ENCODE measurements at regions not wholly inside any gene's neighbourhood (a gene's known extent, or its start where the extent isn't known, plus 50 kb on each side); places are given as distances from the start of the nearest gene placed in this dataset.

DNA sequence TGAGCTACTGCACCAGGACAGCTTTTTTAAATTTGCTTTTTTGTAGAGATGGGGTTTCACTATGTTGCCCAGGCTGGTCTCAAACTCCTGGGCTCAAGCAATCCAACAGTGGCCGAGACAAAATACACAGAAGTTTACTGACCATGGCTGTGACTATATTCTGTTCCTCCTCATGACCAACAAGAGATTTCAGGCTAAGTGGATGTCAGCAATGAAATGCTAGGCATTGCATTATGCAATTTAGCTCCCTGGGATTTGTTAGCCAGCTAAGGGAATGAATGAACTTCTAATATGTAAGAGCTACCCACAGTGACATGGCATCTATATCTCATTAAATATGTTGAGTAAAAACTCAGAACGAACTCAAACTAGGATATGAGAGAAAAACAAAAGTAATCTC, 81.9 kb upstream of the MBOAT2 start:
- no peak for DNase-seq (ENCODE audit: low spot score in 2 of 2)
- ATAC-seq = no peak
- H3K9me3 Mint-ChIP-seq = peaks cover 4% of the 10 kb centered on the region
- H3K36me3 Mint-ChIP-seq = no peaks in the 10 kb centered on the region
- no peak overlapping the region for H3K4me3 Mint-ChIP-seq
- no peak overlapping the region for H3K27ac Mint-ChIP-seq
- no peaks in the 10 kb centered on the region for H3K4me1 Mint-ChIP-seq

DNA sequence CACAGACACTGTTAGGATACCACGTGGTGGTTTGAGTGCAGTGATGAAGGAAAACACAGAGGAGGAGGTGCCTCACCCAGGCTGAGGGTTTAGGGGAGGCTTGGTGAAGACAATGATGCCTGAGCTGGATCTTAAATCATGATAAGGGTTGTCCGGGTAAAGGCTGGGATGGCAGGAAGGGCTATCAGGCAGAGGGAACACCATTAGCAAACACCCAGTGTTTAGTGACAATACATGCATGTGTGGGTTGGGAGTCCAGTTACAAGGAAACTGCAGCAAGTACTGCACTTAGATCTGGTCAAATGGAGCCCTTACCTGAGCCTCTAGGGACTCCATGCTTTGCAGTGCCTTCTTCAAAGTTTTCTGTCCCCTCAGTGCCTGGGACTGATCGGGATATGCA, 79.8 kb upstream of the MBOAT2 start:
- no peak for ATAC-seq
- peak in 1 of 2 donors; percentile 34 for DNase-seq (ENCODE audit: low spot score in 2 of 2)
- Mint-ChIP-seq H3K4me3 (no peak overlapping the region), H3K36me3 (no peaks in the 10 kb centered on the region), H3K4me1 (no peaks in the 10 kb centered on the region), H3K27ac (no peak overlapping the region), H3K9me3 (peaks cover 4% of the 10 kb centered on the region)

DNA sequence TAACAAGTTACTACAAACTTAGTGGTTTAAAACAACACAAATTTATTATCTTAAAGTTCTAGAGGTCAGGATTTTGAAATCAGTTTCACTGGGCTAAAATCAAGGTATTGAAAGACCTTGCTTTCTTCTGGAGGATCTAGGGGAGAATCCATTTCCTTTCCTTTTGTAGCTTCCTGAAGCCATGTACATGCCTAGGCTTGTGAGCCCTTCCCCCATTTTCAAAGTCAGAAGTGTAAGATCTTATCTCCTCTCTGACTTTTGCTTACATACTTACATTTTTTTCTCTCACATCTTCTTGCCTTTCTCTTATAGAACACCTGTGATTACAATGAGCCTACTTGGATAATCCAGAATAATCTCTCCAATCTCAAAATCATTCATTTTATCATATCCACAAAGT, 78.7 kb upstream of the MBOAT2 start:
- Mint-ChIP-seq H3K27ac (no peak overlapping the region), H3K4me3 (no peak overlapping the region), H3K4me1 (no peaks in the 10 kb centered on the region), H3K36me3 (no peaks in the 10 kb centered on the region), H3K9me3 (peaks cover 4% of the 10 kb centered on the region)
- no peak for DNase-seq (ENCODE audit: low spot score in 2 of 2)
- no peak for ATAC-seq

DNA sequence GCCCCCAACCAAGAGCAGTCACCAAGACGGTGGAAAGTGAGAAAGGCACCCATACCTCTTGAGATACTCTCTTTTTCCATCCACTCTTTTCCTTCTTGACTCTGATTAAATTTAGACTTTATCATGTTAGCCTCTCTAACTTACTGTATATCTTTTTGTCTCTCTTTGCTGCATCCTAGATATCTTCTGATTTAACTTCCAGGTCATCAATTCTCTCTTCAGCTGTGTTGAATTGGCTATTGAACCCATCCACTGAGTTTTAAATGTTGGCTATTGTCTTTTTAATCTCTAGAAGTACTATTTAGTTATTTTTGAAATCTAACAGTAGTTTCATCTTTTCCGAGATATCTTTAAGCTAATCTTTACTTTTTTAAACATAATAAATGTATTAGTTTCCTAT, 78.3 kb upstream of the MBOAT2 start:
- H3K4me3 Mint-ChIP-seq = no peak overlapping the region
- no peaks in the 10 kb centered on the region for H3K4me1 Mint-ChIP-seq
- no peaks in the 10 kb centered on the region for H3K36me3 Mint-ChIP-seq
- peaks cover 4% of the 10 kb centered on the region for H3K9me3 Mint-ChIP-seq
- DNase-seq (ENCODE audit: low spot score in 2 of 2) = no peak
- H3K27ac Mint-ChIP-seq = no peak overlapping the region
- ATAC-seq = no peak

DNA sequence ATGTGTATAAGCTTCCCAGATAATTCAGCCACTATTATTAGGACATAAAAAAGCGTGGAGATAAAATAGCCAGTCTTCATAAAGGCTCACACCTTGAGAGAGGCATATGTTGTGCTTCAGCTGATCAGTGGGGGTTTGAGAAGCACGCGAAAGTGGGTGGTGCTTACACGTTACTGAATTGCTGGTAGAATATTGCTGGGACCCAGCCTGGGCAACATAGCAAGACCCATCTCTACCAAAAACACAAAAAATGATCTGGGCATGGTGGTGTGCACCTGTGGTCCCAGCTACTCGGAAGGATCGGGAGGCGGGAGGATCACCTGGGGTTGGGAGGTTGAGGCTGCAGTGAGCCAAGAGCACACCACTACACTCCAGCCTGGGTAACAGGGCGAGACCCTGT, 74.9 kb upstream of the MBOAT2 start:
- DNase-seq (ENCODE audit: low spot score in 2 of 2) (no peak), ATAC-seq (no peak)
- Mint-ChIP-seq H3K9me3 (peaks cover 4% of the 10 kb centered on the region), H3K4me3 (no peak overlapping the region), H3K36me3 (no peaks in the 10 kb centered on the region), H3K27ac (no peak overlapping the region), H3K4me1 (no peaks in the 10 kb centered on the region)

DNA sequence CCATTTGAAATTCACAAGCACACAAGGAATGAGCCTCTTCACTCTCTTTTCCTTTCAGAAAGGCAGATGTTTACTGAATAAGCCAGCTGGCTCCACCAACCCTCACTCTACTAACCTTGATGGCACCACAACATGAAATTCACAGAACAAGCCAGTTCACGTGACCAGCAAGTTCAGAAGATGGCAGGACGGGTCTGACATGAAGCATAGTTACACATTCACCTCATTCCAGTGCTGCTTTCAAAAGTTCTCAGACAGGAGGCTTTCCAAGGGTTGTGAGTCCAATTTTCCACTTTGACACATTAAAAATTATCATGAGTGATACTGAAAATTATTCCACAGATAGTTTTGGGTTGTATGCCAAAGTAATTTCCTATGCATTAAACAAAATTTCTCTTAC, 74.2 kb upstream of the MBOAT2 start:
- Mint-ChIP-seq H3K4me3 (no peak overlapping the region), H3K9me3 (peaks cover 4% of the 10 kb centered on the region), H3K27ac (no peak overlapping the region), H3K4me1 (no peaks in the 10 kb centered on the region), H3K36me3 (no peaks in the 10 kb centered on the region)
- no peak for ATAC-seq
- no peak for DNase-seq (ENCODE audit: low spot score in 2 of 2)

DNA sequence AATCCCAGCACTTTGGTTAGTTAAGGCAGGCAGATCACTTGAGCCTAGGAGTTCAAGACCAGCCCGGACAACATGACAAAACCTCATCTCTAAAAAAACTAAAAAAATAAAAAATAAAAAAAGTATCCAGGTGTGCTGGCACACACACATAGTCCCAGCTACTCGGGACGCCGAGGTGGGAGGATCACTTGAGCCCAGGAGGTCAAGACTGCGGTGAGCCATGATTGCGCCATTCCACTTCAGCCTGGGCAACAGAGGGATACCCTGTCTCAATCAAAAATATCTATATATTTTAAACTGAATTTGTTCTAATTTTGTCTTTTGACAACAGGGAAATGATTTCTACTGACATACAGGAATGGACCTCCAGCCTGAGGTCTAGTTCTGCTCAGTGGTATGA, 73.3 kb upstream of the MBOAT2 start:
- Mint-ChIP-seq H3K27ac (no peak overlapping the region), H3K4me3 (no peak overlapping the region), H3K36me3 (no peaks in the 10 kb centered on the region), H3K9me3 (peaks cover 3% of the 10 kb centered on the region), H3K4me1 (no peaks in the 10 kb centered on the region)
- no peak for DNase-seq (ENCODE audit: low spot score in 2 of 2)
- no peak for ATAC-seq

DNA sequence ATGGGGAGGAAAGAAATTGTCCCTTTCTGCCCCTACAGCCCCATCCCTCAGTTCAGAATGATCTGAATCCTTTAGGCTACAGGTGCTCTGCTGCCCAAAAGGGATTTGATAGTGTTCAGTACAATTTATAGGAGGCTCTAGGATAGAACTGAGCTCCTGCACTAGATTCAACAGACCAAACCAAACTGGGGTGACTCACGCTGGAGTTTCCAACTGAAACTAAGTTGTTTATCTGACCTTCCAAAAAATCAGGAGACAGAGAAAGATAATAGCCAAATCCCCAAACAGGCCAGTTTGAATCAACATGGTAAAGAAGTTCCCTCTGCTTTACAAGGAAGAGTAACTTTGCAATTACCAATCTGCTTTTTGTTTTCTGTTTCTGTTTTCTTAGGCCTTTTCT, 72.7 kb upstream of the MBOAT2 start:
- Mint-ChIP-seq H3K4me1 (peaks cover 3% of the 10 kb centered on the region), H3K36me3 (no peaks in the 10 kb centered on the region), H3K9me3 (no peaks in the 10 kb centered on the region), H3K4me3 (no peak overlapping the region), H3K27ac (no peak overlapping the region)
- DNase-seq (ENCODE audit: low spot score in 2 of 2) (no peak), ATAC-seq (no peak)

DNA sequence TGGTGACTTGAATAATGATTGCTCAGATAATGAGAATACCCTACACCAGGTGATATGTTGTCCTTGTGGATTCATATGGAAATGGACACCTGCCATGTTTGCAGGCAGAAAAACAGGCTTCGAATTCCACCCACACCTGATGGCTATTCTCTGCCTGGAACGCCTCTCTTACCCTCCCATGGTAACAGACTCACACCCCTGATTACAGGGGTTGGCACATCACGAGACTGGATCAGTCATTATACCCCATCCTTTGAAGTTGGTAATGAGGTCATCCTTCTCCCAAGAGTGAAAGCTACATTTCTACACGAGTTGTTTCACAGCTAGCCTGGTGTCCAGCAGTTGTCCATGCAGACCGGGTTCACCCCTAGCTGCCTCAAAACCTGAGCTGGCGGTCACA, 71.4 kb upstream of the MBOAT2 start:
- no peak overlapping the region for H3K4me3 Mint-ChIP-seq
- ATAC-seq (no peak), DNase-seq (ENCODE audit: low spot score in 2 of 2) (no peak)
- H3K27ac Mint-ChIP-seq = no peak overlapping the region
- peaks cover 7% of the 10 kb centered on the region for H3K4me1 Mint-ChIP-seq
- no peaks in the 10 kb centered on the region for H3K9me3 Mint-ChIP-seq
- no peaks in the 10 kb centered on the region for H3K36me3 Mint-ChIP-seq

DNA sequence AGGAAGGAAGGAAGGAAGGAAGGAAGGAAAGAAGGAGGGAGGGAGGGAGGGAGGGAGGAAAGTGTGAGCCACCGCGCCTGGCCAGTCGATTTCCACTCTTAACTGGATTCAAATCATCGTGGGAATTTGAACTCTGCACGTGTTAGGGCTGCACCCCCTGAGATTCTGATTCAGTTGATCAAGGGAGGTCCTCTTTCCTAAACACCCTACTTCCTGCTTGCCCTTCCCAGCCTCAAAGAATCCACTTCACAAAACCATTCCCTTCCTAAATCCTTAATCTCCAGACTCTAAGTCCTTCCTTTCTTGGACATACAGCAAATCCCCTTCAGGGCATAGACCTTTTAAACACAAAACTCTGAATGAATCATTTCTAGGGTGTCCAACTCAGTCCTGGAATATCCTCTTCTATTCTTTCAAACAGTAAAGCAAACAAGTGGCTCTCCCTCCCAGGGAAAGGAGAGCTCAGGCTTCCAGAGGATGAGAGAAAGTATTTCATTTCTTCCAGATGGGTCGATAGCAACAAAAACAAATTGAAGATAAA, 68.2 kb upstream of the MBOAT2 start:
- no peak overlapping the region for H3K4me3 Mint-ChIP-seq
- H3K4me1 Mint-ChIP-seq = peaks cover 7% of the 10 kb centered on the region
- H3K36me3 Mint-ChIP-seq = no peaks in the 10 kb centered on the region
- ATAC-seq (no peak), DNase-seq (ENCODE audit: low spot score in 2 of 2) (no peak)
- H3K27ac Mint-ChIP-seq = no peak overlapping the region
- H3K9me3 Mint-ChIP-seq = peaks cover 4% of the 10 kb centered on the region

DNA sequence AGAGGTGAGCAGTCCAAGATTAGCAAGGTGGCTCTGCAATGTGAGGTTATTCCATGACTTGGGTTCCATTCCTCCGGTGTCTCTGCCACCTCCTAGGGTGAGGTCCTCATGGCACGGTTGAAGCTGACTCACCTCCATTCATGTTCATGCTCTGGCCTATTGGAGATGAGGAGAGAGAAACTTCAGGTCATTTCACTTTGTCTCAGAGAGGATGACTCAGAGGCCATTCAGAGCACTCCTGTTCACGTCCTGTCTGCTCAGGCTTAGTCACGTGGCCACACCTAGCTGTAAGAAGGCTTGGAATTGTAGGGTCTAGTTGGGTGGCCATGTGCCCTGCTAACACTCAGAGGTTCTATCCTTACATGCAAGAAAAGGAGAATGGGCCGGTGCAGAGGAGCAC, 67.5 kb upstream of the MBOAT2 start:
- Mint-ChIP-seq H3K27ac (no peak overlapping the region), H3K9me3 (peaks cover 9% of the 10 kb centered on the region), H3K4me1 (peaks cover 7% of the 10 kb centered on the region), H3K36me3 (no peaks in the 10 kb centered on the region), H3K4me3 (no peak overlapping the region)
- ATAC-seq = peak; percentile 98
- no peak for DNase-seq (ENCODE audit: low spot score in 2 of 2)

DNA sequence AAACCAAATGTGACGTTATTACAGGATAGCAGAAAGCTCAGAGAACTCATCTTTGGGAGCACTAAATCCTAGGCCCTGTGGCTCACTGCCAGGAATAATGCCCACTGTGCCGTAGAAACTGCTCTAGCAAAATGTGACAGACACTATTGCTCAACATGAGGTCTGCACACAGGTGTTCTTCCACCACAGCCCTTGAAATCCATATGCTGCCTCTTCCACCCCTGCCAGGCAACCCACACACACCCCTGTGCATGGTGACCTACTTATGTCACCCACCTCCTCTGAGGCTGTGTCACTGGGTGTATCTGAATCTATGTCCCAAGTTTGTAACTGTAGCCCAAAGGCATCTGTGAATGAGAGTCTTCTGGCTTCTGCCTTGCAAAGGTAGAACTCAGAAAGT, 66.1 kb upstream of the MBOAT2 start:
- H3K36me3 Mint-ChIP-seq = no peaks in the 10 kb centered on the region
- H3K4me3 Mint-ChIP-seq = no peak overlapping the region
- DNase-seq (ENCODE audit: low spot score in 2 of 2) (no peak), ATAC-seq (no peak)
- peaks cover 7% of the 10 kb centered on the region for H3K4me1 Mint-ChIP-seq
- peaks cover 10% of the 10 kb centered on the region for H3K9me3 Mint-ChIP-seq
- H3K27ac Mint-ChIP-seq = no peak overlapping the region

DNA sequence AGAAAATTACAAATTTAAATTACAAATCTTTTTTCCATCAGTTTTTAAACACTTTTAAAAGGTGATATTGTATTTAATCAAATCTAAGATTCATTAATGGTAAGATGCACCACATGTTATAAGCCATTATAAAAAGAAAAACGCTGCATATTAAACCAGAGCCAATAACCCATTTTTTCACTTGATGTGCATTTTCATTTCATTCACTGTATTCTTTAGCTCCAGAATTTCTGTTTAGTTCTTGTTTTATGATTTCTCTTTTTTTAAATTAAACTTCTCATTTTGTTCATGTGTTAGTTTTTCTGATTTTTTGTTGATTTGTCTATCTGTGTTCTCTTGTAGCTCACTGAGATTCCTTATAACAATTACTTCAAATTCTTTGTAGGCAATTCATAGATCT, 62.4 kb upstream of the MBOAT2 start:
- peaks cover under 1% of the 10 kb centered on the region for H3K4me1 Mint-ChIP-seq
- ATAC-seq (no peak), DNase-seq (ENCODE audit: low spot score in 2 of 2) (no peak)
- no peak overlapping the region for H3K4me3 Mint-ChIP-seq
- H3K27ac Mint-ChIP-seq = no peak overlapping the region
- H3K9me3 Mint-ChIP-seq = peaks cover 12% of the 10 kb centered on the region
- H3K36me3 Mint-ChIP-seq = no peaks in the 10 kb centered on the region

DNA sequence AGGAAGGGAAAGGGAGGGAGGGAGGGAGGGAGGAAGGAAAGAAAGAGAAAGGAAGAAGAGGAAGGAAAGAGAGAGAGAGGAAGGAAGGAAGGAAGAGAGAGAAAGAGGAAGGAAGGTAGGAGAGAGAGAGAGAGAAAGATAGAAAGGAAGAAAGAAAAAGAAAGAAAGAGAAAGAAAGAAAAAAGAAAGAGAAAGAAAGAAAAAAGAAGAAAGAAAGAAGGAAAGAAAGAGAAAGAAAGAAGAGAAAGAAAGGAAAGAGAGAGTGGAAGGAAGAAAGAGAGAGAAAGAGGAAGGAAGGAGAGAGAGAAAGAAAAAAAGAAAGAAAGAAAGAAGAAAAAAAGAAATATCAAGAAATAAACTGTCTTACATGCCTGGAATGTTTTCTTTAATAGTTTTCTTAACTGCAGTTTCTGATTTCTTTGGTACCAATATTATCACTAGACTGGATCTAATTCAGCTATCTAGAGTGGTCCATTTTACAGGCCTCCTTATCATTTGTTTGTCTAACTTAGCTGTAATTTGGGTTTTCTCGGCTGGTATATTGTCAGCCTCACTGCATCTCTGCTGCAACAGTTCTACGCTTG, 59.6 kb upstream of the MBOAT2 start:
- Mint-ChIP-seq H3K36me3 (no peaks in the 10 kb centered on the region), H3K4me1 (no peaks in the 10 kb centered on the region), H3K27ac (no peak overlapping the region), H3K4me3 (no peak overlapping the region), H3K9me3 (peaks cover 9% of the 10 kb centered on the region)
- DNase-seq (ENCODE audit: low spot score in 2 of 2) = no peak
- no peak for ATAC-seq

DNA sequence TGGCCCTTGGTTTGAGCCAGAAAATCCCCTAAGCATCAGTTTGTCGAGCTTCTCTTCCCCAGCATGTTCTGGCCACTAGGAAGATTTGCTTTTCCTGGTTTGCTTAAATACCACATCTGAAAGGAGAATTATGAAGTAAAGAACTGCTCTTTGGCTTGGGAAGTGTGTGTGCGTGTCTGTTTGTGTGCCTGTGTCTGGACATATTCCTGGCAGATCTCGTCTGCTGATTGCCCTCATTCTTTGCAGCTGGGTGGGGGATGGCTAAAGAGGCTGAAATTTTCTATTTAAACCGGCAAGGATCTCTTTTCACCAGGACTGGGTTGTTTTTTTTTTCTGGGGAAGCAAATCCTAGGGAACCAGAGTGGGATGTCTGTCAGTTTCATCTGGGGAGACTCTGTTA, 57.3 kb upstream of the MBOAT2 start:
- no peak for DNase-seq (ENCODE audit: low spot score in 2 of 2)
- no peak overlapping the region for H3K27ac Mint-ChIP-seq

DNA sequence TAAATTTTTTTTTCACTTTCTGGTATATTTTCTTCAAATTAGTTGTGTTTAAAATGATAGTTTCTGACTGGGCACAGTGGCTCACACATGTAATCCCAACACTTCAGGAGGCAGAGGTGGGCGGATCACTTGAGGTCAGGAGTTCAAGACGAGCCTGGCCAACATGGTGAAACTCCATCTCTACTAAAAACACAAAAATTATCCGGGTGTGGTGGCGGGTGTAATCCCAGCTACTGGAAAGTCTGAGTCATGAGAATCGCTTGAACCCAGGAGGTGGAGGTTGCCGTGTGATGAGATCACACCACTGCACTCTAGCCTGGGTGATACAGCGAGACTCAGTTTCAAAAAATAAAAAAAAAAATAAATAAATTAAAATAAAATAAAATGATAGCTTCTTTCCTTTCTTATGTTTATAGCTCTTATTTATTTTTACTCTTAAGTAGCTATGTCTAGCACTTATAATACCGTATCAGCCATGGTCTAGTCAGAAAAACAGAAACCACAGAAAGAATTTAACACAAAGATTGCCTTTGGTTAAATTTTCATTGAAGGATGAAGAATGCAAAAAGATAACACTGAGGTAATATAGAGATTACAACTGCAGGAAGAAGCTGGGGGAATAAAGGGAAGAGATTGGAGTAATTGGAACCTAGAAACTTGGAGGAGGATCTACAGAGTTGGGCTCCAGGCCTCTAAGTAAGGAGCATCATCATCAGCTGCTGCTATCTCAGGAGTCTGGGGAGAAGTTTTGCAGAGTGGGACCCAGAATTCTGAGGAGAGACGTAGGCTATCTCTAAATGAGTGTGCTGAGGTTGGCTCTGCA, 54.7 kb upstream of the MBOAT2 start:
- no peak for ATAC-seq
- no peak for DNase-seq (ENCODE audit: low spot score in 2 of 2)
- no peak overlapping the region for H3K27ac Mint-ChIP-seq
- H3K4me3 Mint-ChIP-seq = no peak overlapping the region
- H3K36me3 Mint-ChIP-seq = no peaks in the 10 kb centered on the region
- peaks cover 6% of the 10 kb centered on the region for H3K9me3 Mint-ChIP-seq
- H3K4me1 Mint-ChIP-seq = peaks cover 6% of the 10 kb centered on the region

More for the DNA sequence above, 57.3 kb upstream of the MBOAT2 start:
- Mint-ChIP-seq H3K4me1 (peaks cover under 1% of the 10 kb centered on the region), H3K36me3 (no peaks in the 10 kb centered on the region), H3K4me3 (no peak overlapping the region), H3K9me3 (peaks cover 2% of the 10 kb centered on the region)
- no peak for ATAC-seq

All from stimulated activated effector memory CD8-positive, alpha-beta T cell treated with anti-CD3 and anti-CD28 coated beads, Interleukin-12 subunit alpha, Interleukin-12 subunit beta, amount 100 ng/mL, for 72 hours (primary cell).